IPS-18c (cell line): ENCODE measurements at regions not wholly inside any gene's neighbourhood (a gene's known extent, or its start where the extent isn't known, plus 50 kb on each side); places are given as distances from the start of the nearest gene placed in this dataset.
"Not testable (repeated sequence)": the region's sequence is repeated elsewhere in the genome, so short reads cannot be mapped to it uniquely, and the experiment has no call there.

Experiments used
- H3K4me3 ChIP-seq: 2 replicates; pipeline ENCODE4 v1.7.0; 2013; ENCODE audit warnings: low read depth, mild to moderate bottlenecking, low read length, moderate library complexity; ENCODE audit not compliant: insufficient read depth
- H3K9me3 ChIP-seq: one replicate; pipeline ENCODE4 v1.6.1; 2013; ENCODE audit warnings: mild to moderate bottlenecking, low read length, moderate library complexity; ENCODE audit not compliant: control insufficient read depth, insufficient read depth

DNA sequence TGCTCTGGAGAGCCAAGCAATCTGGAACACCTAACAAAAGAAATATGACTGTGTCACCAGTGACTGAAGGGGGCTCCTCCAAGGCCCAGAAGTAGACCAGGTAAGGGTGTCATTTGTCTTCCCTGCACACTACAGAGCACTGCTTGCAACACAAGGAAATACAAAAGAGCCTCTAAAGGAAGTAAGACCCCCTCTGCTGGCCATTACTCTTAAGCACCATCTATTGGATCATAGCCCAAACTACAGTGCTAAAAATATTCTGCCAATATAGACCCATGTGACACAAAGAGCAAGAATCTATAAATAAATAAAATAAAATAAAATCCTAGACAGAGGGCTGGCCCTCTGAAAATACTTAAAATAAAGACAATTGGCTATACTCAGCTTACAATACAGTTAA, 528.7 kb downstream of the TMA16 start:
- H3K4me3 ChIP-seq: no peak overlapping the region
- H3K9me3 ChIP-seq: no peaks in the 10 kb centered on the region

DNA sequence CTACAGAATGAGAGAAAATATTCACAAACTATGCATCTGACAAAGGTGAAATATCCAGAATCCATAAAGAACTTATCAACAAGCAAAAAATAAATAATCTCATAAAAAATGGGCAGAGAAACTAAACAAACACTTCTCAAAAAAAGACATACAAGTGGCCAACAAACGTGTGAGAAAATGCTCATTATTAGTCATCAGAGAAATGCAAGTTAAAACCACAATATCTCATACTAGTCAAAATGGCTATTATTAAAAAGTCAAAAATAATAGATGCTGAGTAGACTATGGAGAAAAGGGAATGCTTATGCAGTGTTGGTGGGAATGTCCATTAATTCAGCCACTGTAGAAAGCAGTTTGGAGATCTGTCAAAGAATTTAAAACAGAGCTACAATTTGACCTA, 533.3 kb downstream of the TMA16 start:
- no peak overlapping the region for H3K4me3 ChIP-seq

DNA sequence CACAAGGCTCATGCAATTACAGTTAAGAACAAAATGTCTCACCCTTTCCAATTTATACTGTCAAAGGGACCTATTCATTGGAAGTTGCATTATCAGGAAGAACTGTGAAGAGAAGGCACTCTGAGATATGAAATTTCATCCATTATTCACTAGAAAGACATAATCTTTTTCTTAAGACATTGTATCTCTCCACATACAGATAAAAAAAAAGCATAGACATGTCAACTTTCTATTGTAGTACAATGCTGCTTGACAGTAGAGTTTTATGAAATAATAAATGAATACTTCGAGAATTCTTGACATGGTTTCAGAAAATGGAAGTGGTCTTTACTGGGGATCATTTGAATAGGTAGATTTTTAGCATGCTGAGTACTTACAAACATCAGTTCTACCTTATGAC, 545.0 kb downstream of the TMA16 start:
- H3K9me3 ChIP-seq: peaks cover 7% of the 10 kb centered on the region
- no peak overlapping the region for H3K4me3 ChIP-seq

More for the DNA sequence above, 533.3 kb downstream of the TMA16 start:
- no peaks in the 10 kb centered on the region for H3K9me3 ChIP-seq

DNA sequence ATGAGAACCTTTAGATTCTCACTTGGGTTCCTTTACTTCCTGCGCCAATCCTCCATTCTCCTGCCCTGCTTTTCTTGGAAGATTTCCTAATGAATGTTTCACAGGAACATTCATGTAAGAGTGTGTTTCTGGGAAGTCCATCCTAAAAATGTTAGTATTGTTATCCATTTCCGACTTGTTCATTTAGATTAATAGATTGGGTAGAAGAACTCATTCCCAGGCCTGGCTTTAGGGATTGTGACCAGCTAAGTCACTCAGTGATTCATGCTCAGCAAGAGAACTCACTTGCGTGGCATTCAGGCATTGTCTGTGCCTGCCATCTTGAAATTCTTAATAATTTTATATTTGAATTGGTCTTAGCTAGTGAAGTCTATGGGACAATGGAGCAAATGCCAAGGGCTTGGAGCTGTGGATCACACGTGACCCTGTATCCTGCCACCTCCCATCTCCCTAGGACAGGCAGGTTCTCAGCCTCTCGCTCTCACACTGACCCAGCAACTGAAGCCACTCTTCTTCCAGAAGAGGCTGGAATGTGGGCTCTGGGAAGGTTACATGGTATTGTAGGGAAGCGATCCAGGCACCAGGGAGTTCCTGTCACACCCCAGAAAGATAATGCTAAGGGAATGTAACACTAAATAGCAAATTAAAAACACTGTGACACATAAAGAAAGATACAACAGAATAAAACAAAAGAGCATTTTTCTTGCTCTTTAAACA, 562.1 kb downstream of the TMA16 start:
- Histone ChIP-seq H3K4me3 (no peak overlapping the region), H3K9me3 (peaks cover 2% of the 10 kb centered on the region)

DNA sequence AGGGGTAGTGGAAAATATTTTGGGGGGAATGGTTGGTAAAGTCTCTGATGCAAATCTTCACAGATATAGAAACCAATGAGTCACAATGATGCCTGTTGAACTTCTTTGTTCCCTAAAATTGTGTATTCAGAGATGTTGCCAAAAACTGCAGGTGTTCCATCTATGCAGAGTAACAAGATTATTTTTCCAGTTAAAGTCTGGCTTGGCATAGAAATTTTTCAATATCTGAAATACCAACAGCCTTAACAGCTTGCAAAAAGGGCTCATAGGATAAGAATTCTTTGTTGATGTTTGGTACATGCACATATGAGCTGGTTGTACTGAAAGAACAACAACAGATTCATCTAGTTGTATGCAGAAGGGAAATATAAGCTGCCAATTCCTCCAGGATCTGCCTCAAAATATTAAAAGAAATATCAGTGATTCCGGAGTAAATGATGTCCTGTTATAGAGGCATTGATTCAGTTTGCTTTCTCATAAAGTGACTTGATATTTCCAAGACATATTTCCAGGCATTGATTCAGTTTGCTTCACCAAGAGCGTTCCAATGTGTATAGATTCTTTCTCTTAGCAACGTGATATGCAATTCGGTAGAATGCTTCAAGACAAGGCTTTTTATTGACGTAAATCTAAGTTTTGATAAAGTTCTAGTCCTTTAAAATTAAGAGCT, 564.4 kb downstream of the TMA16 start:
- Histone ChIP-seq H3K4me3 (no peak overlapping the region), H3K9me3 (peaks cover 2% of the 10 kb centered on the region)

DNA sequence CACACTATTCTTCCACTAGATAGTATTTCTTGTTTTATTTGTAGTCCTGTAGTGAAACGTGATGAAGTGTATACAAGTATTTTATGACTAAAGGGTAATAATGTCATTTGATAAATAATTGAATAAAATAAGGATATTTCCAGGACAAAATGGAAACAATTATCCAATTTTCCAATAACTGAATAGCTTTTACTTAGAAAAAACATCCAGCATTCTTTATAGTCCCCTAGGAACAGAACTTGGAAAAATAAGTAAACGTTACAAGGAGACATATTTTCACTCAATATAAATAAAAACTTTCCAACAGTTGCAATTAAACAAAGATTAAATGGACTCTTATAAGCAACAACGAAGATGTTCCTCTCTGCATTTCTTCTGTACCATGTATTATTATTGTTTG, 566.0 kb downstream of the TMA16 start:
- H3K4me3 ChIP-seq: no peak overlapping the region
- peaks cover 2% of the 10 kb centered on the region for H3K9me3 ChIP-seq

DNA sequence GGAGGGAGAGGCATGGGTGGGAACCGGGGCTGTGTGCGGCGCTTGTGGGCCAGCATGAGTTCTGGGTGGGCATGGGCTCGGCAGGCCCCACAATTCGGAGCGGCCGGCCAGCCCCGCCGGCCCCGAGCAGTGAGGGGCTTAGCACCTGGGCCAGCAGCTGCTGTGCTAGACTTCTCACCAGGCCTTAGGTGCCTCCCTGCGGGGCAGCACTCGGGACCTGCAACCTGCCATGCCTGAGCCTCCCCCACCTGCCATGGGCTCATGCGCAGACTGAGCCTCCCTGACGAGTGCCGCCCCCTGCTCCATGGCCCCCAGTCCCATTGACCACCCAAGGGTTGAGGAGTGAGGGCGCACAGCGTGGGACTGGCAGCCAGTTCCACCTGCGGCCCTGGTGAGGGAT, 573.9 kb downstream of the TMA16 start:
- H3K4me3 ChIP-seq: no peak overlapping the region
- peaks cover 2% of the 10 kb centered on the region for H3K9me3 ChIP-seq

DNA sequence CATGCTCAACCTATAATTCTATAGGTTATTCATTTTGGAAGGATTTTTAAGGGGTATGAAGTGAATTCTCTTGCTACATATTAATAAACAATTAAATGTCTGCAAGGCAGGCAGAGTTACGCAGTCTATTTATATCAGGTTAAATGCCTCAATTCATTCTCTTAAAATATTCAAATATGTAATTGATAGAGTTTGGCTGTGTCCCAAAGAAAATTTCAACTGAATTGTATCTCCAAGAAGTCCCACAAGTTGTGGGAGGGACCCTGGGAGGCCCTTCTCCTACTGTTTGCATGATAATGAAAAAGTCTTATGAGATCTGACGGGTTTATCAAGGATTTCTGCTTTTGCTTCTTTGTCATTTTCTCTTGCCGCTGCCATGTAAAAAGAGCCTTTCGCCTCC, 576.1 kb downstream of the TMA16 start:
- no peak overlapping the region for H3K4me3 ChIP-seq

DNA sequence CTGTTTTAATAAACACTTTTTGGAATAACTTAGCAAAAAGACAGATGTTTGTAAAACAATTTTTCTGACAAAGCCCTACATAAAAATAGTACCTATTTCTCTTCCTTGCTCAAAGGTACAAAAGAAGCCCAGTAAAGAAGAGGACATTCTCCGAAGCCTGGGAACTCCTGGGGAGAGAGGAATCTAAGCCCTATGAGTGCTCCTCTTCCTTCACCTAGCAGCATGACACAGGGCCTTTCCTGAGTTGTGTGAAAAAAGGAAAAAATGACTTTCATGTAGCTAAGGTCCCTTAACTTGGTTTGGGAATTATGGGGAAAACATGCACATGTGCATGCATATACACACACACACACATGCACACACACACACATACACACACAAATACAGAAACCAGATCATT, 586.9 kb downstream of the TMA16 start:
- Histone ChIP-seq H3K4me3 (no peak overlapping the region), H3K9me3 (no peaks in the 10 kb centered on the region)

More for the DNA sequence above, 576.1 kb downstream of the TMA16 start:
- peaks cover 2% of the 10 kb centered on the region for H3K9me3 ChIP-seq

DNA sequence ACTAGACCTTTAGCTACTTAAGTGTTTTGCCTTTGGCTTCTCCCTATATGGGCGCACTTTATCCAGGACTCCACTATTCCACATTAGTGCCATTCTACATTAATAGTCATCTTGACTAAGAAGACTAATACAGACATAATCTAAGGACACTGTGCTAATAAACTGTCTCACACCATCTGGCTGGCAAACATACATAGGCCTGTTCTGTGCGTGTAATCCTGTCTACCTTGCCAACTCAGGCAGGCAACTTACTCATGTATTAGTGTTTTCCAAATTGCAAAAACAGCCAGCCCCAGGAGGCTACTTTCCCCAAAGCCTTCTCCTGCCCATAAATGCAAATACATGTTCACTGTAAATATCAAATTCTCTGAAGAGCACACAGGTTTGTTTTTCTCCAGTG, 587.3 kb downstream of the TMA16 start:
- H3K4me3 ChIP-seq: no peak overlapping the region

DNA sequence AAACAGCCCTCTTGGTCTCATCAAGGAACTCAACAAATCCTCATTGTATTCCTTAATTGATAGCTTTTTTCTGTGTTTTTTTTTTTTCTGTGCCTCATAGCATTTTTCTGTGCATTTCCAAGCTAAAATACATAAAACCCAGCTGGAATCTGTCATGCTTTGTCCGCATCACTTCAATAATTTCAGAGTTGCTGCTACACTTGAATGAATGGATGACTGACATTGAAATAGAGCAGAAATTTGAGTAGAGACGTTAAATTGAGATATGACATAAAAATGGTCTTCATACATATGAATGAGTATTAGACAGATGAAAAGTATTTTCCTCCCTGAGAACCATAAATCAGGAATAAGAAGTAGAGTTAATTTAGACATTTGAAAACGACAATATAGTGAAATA, 593.2 kb downstream of the TMA16 start:
- Histone ChIP-seq H3K4me3 (no peak overlapping the region), H3K9me3 (no peaks in the 10 kb centered on the region)

More for the DNA sequence above, 587.3 kb downstream of the TMA16 start:
- H3K9me3 ChIP-seq: no peaks in the 10 kb centered on the region

DNA sequence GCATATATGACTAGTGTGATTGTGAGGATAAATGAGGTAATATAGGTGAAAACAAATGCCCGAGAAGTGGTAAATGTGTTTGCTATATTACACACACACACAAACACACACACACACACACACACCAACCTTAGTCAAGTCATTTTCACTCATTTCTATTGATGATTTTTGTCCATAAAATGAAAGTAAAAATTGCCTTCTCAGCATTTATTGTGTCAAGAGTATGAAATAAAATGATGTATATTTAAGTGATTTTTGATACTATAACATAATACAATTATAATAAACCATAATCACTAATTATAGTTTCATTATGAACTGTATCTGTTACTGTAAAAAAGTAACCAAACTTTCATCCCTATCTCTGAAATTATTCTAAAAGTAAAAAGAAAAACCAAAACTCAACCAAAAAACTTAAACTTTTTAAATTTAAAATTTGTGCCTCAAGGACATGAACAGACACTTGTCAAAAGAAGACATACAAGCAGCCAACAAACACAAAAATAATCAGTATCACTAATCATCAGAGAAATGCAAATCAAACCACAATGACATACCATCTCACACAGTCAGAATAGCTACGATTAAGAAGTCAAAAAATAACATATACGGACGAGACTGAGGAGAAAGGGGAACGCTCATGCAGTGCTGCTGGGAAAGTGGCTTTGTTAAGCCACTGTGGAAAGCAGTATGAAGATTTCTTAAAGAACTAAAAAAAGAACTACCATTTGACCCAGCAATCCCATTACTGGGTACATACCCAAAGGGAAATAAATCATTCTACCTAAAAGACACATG, 601.0 kb downstream of the TMA16 start:
- Histone ChIP-seq H3K4me3 (no peak overlapping the region), H3K9me3 (no peaks in the 10 kb centered on the region)

DNA sequence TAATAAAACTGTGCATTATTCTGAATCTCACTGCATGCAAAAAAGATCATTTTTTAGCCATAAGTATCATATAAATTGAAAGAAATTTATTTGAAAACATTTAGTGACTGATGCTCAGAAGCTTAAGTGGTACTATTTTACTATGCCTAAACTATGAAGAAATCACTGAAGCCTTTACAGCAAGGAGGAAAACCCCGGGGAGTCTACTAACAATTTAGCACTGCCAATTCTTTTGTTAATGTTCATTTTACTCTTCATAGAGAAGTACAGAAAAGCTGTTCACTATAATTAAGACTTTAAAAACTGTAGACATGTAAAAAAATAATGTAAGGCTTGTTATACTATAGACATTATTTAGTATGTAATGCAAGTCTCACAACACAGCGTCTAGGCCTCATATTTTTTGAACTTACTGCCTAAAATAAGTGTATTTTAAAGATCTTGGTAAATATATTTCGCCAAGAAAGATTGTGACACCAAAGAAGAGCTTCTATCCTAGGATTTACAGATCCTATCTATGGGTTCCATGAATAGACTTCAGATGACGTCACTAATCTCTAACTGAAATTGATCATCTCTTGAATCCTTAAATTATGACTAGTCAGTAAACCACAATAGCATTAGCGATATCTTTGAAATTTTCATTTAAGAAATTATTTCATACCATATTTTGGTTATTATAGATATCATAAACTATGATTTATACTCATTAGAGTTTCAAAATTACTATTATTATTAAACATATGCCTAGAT, 602.5 kb downstream of the TMA16 start:
- no peaks in the 10 kb centered on the region for H3K9me3 ChIP-seq
- H3K4me3 ChIP-seq: no peak overlapping the region

DNA sequence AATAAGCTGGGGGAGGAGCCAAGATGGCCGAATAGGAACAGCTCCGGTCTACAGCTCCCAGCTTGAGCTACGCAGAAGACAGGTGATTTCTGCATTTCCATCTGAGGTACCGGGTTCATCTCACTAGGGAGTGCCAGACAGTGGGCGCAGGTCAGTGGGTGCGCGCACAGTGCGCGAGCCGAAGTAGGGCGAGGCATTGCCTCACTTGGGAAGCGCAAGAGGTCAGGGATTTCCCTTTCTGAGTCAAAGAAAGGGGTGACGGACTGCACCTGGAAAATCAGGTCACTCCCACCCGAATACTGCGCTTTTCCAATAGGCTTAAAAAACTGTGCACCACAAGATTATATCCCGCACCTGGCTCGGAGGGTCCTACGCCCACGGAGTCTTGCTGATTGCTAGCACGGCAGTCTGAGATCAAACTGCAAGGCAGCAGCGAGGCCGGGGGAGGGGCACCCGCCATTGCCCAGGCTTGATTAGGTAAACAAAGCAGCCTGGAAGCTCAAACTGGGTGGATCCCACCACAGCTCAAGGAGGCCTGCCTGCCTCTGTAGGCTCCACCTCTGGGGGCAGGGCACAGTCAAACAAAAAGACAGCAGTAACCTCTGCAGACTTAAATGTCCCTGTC, 606.4 kb downstream of the TMA16 start:
- H3K4me3 ChIP-seq, H3K9me3 ChIP-seq: not testable (repeated sequence)

DNA sequence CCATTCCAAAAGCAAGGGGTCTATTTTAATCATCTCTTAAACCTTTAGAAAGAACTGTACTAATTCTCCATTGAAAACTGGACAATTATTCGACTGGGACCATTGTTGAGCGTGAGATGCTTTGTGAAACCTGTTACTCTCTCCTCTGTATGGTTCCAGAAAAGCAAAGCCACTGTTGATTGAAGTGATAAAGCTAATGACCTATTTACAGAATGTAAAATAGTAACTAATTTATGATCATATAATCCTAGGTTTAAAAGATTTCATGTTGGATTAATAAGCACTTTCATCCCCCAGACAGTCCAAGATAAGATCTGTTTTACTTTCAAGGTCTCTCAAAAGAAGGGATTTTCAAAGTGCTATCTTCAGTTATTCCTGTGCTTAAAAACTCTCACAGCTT, 614.5 kb downstream of the TMA16 start:
- Histone ChIP-seq H3K4me3 (no peak overlapping the region), H3K9me3 (no peaks in the 10 kb centered on the region)

DNA sequence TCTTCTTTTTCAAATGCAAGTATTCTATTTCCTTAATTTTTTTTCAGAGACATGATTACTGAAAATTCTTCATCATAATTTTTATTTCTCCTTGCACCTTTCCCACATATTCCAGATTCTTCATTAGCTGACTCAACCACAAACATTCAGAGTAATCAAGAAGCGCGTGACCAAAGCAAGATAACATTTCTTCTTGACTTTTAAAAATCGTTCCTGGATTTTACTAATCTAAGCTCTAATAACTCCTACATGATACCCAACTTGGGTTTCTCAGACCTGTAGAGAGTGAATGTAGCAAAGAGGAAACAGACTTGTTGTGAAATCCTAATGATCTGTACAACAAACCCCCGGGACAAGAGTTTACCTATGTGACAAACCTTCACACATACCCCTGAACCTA, 615.0 kb downstream of the TMA16 start:
- Histone ChIP-seq H3K4me3 (no peak overlapping the region), H3K9me3 (no peaks in the 10 kb centered on the region)

DNA sequence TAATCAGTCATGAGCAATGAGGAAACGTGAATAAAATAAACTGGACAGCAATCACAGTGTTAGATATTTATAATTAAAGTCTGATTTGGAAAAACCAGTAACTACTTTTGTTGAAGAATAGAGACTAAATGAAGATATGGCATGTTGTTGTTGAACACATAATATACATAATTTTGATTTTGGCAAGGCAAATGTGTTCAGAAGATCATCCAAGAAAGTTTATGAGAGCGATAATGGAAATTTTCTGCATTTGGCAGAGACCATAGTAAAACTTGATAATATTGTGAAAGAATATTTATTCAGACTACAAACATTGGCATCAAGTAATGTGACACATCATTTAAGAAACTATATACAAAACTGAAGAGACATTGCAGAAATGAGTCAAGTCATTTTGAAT, 620.7 kb downstream of the TMA16 start:
- H3K9me3 ChIP-seq: no peaks in the 10 kb centered on the region
- no peak overlapping the region for H3K4me3 ChIP-seq
